Vagina (tissue), 2 donors: ENCODE measurements at regions not wholly inside any gene's neighbourhood (a gene's known extent, or its start where the extent isn't known, plus 50 kb on each side); places are given as distances from the start of the nearest gene placed in this dataset.

Experiments used
- DNase-seq, 2 donors: peaks; one replicate each; pipeline ENCODE4 v3.0.0-alpha.2; 2017; ENCODE audit errors: extremely low spot score in 2 of 2
- H3K27ac ChIP-seq: fragments of 200-600 bp; sonication (generic); one replicate; pipeline ENCODE4 v1.5.1; 2019
- H3K27me3 ChIP-seq: fragments of 200-600 bp; sonication (generic); one replicate; pipeline ENCODE4 v1.5.1; 2019
- H3K36me3 ChIP-seq, 2 donors: fragments of 200-600 bp; sonication (generic); one replicate each; pipeline ENCODE4 v1.5.1; 2017 to 2019
- H3K4me1 ChIP-seq: fragments of 200-600 bp; sonication (generic); one replicate; pipeline ENCODE4 v1.5.1; 2019
- H3K4me3 ChIP-seq, 2 donors: fragments of 200-600 bp; sonication (generic); 1 replicate in 1 of 2; 2 replicates in 1 of 2; pipeline ENCODE4 v1.5.1; 2016 to 2019
- H3K9me3 ChIP-seq: fragments of 200-600 bp; sonication (generic); one replicate; pipeline ENCODE4 v1.5.1; 2019
- POLR2A ChIP-seq, 2 donors: fragments of 450-650 bp; IDR thresholded peaks; one replicate each; pipeline ENCODE4 v1.6.1; 2017; ENCODE audit warnings: antibody characterized with exemption in 2 of 2, mild to moderate bottlenecking in 2 of 2, moderate library complexity in 2 of 2
- POLR2AphosphoS5 ChIP-seq, 2 donors: sonication (generic); formaldehyde crosslinking; IDR thresholded peaks; one replicate each; pipeline ENCODE4 v1.9.0; 2017; ENCODE audit warnings: antibody characterized with exemption in 2 of 2, mild to moderate bottlenecking in 2 of 2, low read depth in 1 of 2; ENCODE audit not compliant: insufficient read depth in 1 of 2
- intact Hi-C: fragments of 100-400 bp; cut with DNase I; formaldehyde crosslinking; loops from one replicate; pipeline ENCODE4 v1.15.1; 2023
- TF ChIP-seq, protein P1 (sequence below), 3 experiments: fragments of 450-650 bp in 2 of 3; fragments of 200-600 bp in 1 of 3; sonication (generic) in 1 of 3; IDR thresholded peaks; one replicate each; pipeline ENCODE4 v1.5.1; 2017 to 2019; ENCODE audit warnings: antibody characterized with exemption in 3 of 3, mild to moderate bottlenecking in 2 of 3, moderate library complexity in 2 of 3

DNA sequence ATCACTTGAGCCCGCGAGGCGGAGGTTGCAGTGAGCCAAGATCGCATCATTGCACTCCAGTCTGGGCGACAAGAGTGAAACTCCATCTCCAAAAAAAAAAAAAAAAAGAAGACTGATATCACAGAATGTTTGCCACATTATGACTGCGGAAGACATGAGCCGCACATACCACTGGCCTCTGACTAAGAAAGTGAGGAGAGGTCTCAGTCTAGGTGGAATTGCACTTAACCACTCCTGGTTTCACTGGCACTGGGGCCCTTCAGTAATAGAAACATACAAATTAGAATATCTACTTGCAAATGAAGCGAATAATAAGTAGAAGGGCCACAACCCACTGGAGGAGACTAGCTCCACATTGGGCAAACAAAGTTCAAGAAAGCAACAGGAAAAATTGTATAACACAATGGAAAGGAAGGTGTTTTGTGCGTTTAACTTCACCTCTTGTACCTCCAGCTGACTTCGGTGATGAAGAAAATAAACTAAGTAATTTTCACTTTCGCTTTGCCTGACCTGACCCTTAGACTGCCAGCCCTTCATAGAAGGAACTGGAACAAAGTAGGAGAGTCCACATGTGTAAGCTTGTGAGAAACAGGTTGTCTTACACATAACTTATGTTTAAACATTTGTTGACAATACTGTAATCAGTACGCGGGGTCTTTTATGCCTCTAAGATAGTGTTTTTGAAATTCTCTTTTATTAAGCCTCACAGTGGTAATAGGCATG lies 147.5 kb upstream of the TSHZ2 start:
- DNase-seq = no peak
- Histone ChIP-seq H3K27me3 (no peaks in the 10 kb centered on the region), H3K36me3 (no peaks in the 10 kb centered on the region), H3K27ac (no peak overlapping the region), H3K4me1 (no peaks in the 10 kb centered on the region), H3K9me3 (peaks cover 2% of the 10 kb centered on the region), H3K4me3 (no peak overlapping the region)
- intact Hi-C loops = no loop called here
- TF ChIP-seq POLR2AphosphoS5 (IDR thresholded peaks at IDR 0.05; ENCODE audit: insufficient read depth in 1 of 2, low read depth in 1 of 2) (no peak), POLR2A (IDR thresholded peaks at IDR 0.05) (no peak)
- TF ChIP-seq, protein P1, sequence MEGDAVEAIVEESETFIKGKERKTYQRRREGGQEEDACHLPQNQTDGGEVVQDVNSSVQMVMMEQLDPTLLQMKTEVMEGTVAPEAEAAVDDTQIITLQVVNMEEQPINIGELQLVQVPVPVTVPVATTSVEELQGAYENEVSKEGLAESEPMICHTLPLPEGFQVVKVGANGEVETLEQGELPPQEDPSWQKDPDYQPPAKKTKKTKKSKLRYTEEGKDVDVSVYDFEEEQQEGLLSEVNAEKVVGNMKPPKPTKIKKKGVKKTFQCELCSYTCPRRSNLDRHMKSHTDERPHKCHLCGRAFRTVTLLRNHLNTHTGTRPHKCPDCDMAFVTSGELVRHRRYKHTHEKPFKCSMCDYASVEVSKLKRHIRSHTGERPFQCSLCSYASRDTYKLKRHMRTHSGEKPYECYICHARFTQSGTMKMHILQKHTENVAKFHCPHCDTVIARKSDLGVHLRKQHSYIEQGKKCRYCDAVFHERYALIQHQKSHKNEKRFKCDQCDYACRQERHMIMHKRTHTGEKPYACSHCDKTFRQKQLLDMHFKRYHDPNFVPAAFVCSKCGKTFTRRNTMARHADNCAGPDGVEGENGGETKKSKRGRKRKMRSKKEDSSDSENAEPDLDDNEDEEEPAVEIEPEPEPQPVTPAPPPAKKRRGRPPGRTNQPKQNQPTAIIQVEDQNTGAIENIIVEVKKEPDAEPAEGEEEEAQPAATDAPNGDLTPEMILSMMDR (IDR thresholded peaks at IDR 0.05) = no peak

DNA sequence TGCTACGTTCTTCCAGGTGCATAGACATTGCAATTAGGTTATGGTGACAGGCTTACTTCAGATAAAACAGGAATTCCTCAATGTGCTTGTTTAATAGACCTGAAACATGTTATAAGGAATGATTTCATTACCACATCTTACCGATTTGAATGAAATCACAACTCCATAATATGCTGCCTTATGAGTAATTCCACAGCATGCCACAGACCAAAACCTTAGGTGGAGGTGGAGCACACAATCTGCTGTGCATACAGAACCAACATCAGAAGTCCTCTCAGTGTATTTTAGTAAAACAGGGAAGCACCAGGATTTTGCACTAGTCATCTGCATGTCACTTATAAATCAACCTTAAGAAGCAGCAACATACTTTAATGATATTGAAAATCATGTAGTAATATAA lies 148.9 kb upstream of the TSHZ2 start:
- no peak for DNase-seq
- H3K9me3 ChIP-seq = no peaks in the 10 kb centered on the region
- intact Hi-C loops = no loop called here
- no peak for TF ChIP-seq POLR2A (IDR thresholded peaks at IDR 0.05)
- TF ChIP-seq, protein P1 (IDR thresholded peaks at IDR 0.05) = no peak
- no peak for TF ChIP-seq POLR2AphosphoS5 (IDR thresholded peaks at IDR 0.05; ENCODE audit: insufficient read depth in 1 of 2, low read depth in 1 of 2)
- H3K27ac ChIP-seq = no peak overlapping the region
- no peak overlapping the region for H3K4me3 ChIP-seq
- no peaks in the 10 kb centered on the region for H3K4me1 ChIP-seq
- no peaks in the 10 kb centered on the region for H3K36me3 ChIP-seq
- H3K27me3 ChIP-seq = no peaks in the 10 kb centered on the region

DNA sequence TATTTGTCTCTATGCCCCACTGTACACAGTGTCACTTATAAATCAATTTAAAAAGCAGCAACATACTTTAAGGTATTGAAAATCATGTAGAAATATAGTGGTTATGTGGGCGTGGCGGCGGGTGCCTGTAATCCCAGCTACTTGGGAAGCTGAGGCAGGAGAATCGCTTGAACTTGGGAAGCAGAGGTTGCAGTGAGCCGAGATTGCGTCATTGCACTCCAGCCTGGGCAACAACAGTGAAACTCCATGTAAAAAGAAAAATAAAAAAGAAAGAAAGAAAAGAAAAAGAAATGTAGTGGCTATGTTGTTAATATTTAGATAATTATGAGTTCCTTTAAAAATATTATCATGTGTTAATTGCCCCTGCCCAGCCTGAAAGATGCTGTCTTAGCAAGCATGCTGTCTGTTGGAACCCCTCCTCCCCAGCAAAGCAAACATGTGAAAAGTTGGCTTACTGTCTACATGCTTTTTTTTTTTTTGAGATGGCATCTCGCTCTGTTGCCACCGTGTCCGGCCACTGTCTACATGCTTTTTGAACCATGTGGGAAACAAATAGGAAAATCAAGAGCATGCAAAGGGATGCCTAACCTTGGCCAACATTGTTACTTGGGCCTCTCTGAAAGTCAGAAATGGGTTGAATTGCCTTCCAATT lies 151.4 kb upstream of the TSHZ2 start:
- intact Hi-C loops = no loop called here
- no peak for DNase-seq
- Histone ChIP-seq H3K4me3 (no peak overlapping the region), H3K4me1 (no peaks in the 10 kb centered on the region), H3K27me3 (no peaks in the 10 kb centered on the region), H3K36me3 (no peaks in the 10 kb centered on the region), H3K27ac (no peak overlapping the region), H3K9me3 (no peaks in the 10 kb centered on the region)
- TF ChIP-seq POLR2AphosphoS5 (IDR thresholded peaks at IDR 0.05; ENCODE audit: insufficient read depth in 1 of 2, low read depth in 1 of 2) = no peak
- no peak for TF ChIP-seq POLR2A (IDR thresholded peaks at IDR 0.05)
- TF ChIP-seq, protein P1 (IDR thresholded peaks at IDR 0.05) = no peak

DNA sequence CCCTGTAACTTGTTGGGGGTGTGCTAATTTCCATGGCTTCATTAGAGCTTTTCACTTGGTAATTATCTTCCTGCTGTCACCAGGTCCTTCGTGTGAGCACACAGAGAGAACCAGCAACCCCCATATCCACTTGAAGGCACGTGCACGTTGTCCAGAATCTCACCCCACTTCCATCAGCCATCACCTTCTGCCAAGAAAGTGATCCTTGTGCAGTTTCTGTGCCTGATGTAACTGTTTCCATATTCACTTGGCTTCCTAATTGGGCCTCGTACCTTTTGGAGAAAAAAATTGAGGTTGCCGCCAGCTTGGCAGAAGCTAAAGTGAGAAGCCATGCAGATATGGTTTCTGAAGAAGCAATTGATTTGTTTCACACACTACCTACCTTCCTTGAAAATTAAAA lies 153.7 kb upstream of the TSHZ2 start:
- intact Hi-C loops = loop anchor here (10.0 kb wide), 1 partner anchor 876 kb away; no protein-coding TSS in a partner anchor
- no peaks in the 10 kb centered on the region for H3K27me3 ChIP-seq
- H3K36me3 ChIP-seq = no peaks in the 10 kb centered on the region
- no peaks in the 10 kb centered on the region for H3K4me1 ChIP-seq
- no peak for DNase-seq
- no peak overlapping the region for H3K4me3 ChIP-seq
- H3K27ac ChIP-seq = no peak overlapping the region
- H3K9me3 ChIP-seq = no peaks in the 10 kb centered on the region
- TF ChIP-seq POLR2A (IDR thresholded peaks at IDR 0.05) (no peak), POLR2AphosphoS5 (IDR thresholded peaks at IDR 0.05; ENCODE audit: insufficient read depth in 1 of 2, low read depth in 1 of 2) (no peak)
- TF ChIP-seq, protein P1 (IDR thresholded peaks at IDR 0.05) = no peak

DNA sequence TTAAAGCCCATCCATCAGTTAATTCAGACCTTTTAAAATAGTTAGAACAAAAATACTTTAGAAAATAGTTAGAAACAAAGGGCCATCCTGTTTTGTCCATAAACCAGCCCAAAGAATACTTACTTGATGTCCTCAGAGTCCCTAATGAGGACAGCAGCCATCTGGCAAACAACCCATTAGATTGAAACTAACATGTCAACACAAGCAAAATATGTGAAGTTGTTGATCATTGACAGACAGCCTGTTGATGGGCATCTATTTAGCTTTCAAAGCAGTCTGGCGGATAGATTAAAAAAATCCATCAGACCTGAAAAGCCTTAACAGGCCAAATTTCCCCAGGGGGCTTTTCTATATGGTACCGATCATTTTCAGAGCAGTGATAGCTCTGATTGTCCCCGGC lies 154.2 kb upstream of the TSHZ2 start:
- Histone ChIP-seq H3K27ac (no peak overlapping the region), H3K4me3 (no peak overlapping the region), H3K27me3 (no peaks in the 10 kb centered on the region), H3K36me3 (no peaks in the 10 kb centered on the region), H3K4me1 (no peaks in the 10 kb centered on the region), H3K9me3 (no peaks in the 10 kb centered on the region)
- intact Hi-C loops = loop anchor here (10.0 kb wide), 1 partner anchor 877 kb away; no protein-coding TSS in a partner anchor
- DNase-seq = no peak
- TF ChIP-seq, protein P1 (IDR thresholded peaks at IDR 0.05) = no peak
- no peak for TF ChIP-seq POLR2A (IDR thresholded peaks at IDR 0.05)
- TF ChIP-seq POLR2AphosphoS5 (IDR thresholded peaks at IDR 0.05; ENCODE audit: insufficient read depth in 1 of 2, low read depth in 1 of 2) = no peak
